ENCODE measurements at regions not wholly inside any gene's neighbourhood (a gene's known extent, or its start where the extent isn't known, plus 50 kb on each side); places are given as distances from the start of the nearest gene placed in this dataset.
"Not testable (repeated sequence)": the region's sequence is repeated elsewhere in the genome, so short reads cannot be mapped to it uniquely, and the experiment has no call there.

DNA sequence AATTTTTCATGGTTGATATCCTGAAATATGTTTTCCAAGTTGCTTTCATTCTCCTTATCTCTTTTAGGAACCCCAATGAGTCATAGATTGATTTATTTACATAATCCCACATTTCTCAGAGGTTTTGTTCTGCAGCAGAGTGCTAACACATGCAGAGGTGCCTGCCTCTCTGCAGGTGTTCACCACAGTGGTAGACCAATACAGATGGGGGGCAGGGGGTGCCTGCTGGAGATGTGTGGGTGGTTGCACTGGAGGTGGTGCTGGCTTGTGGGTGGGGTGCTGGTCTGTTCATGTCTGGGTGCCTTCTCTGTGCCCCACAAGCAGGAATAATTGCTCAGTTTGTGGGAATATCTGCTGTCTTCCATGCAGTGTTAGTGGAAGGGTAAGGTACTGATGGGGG, 131.1 kb downstream of the JRKL start:
- no peak for DNase-seq

DNA sequence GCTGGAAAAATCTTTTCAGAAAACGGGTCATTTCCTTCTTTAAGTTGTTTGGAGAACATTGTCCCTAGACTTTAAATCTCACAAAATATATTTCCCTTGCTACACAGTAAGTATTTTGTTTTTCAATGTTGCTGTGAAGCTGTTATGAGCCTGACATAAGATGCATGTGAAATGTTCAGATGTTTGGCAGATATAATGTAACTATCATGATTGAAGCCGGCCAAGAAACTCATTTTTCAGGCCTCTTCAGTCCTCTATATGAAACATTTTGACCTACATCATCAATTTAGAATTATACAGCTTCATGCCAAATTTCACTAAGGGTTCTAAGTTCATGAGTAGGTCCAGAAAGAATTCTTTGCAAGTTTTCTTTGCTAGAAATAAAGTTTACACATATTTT, 133.8 kb downstream of the JRKL start:
- DNase-seq, result no peak

GRCh38 chr11:96524475-96524874, 134.7 kb downstream of the JRKL start:
- no peak for DNase-seq

DNA sequence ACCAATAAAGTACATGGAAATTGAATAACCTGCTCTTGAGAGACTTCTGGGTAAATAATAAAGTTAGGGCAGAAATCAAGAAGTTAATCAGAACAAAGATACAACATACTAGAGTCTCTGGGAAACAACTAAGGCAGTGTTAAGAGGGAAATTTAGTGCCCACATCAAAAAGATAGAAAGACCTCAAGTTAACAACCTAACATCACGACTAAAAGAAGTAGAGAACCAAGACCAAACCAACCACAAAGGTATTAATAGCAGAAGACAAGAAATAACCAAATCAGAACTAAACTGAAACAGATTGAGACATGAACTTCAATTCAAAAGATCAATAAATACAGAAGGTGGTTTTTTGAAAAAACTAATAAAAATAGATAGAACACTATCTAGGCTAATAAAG, 140.7 kb downstream of the JRKL start:
- no peak for DNase-seq

DNA sequence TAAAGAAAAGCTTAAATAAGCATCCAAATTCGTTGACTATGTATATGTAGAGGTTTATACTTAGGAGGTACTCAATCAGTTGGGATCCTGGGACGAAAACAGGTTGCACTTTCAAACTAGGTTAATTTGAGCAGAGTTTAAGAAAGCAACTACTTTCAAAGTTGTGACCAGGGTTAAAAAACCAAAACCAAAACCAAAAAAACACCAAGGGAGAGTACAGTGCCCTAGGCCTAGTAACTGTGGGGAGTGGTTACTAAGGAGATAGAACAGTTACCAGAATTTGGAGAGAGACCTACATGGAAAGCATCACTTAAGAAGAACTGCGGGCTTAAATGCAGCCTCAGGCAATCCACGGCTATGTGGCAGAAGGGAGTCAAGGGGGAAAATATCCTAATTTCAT, 148.3 kb downstream of the JRKL start:
- DNase-seq, result no peak

- no peak for DNase-seq
Measured at GRCh38 chr11:96538622-96539021, 148.8 kb downstream of the JRKL start.

DNA sequence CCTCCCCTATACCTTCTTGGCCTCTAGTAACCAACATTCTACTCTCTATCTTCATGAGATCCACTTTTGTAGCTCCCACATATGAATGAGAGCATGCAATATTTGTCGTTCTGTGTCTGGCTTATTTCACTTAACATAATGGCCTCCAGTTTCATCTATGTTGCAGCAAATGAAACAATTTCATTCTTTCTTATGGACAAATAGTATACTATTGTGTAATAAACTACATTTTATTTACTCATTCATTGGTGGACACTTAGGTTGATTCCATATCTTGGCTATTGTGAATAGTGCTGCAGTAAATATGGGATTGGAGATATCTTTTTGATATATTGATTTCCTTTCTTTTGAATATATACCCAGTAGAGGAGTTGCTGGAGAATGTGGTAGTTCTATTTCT, 151.1 kb downstream of the JRKL start:
- no peak for DNase-seq

DNA sequence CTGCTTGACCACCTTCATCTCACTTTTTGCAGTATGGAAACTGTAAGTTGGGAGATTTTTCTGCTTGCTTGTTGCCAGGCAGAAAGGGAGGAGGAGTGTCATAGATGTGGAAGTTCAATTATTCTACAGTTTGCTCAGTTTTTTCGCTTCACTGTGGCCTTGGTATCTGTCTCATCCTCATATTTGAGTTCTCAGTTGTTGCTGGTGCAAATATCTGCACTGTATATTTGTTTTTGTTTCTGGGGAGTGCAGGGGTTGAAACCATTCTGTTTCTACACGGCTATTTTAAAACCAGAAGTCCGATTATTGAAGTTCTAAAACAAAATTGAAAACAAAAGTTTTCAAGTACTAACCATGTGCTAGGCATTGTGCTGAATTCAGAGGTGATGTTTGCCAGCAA, 153.4 kb downstream of the JRKL start:
- no peak for DNase-seq

DNA sequence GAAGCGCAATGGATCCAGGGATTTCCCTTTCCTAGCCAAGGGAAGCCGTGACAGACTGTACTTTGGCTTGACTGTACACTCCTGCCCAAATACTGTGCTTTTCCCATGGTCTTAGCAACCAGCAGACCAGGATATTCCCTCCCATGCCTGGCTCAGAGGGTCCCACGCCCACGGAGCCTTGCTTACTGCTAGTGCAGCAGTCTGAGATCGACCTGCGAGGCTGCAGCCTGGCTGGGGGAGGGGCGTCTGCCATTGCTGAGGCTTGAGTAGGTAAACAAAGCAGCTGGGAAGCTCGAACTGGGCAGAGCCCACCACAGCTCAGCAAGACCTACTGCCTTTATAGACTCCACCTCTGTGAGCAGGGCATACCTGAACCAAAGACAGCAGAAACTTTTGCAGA, 155.4 kb downstream of the JRKL start:
- not testable (repeated sequence) for DNase-seq

DNA sequence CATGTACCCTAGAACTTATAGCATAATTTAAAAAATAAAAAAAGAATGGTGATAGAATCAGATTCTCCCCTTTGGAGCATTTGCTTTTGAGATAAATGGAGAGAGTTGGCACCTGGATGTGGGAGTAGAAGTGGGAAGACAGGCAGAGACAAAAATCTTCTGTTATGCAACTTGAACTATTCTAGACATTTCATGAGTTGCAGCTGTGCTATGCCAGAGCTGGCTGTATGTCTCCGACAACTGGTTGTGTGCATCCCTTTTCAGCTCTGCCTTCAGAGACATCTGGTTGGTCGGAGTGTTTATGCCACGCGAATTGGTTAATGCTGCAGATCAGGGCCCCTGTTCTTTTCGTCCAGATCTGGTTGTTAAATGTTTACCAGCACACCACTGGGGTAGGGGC, 161.3 kb downstream of the JRKL start:
- no peak for DNase-seq

- DNase-seq, result no peak
Measured at GRCh38 chr11:96554236-96554820, 164.5 kb downstream of the JRKL start.

DNA sequence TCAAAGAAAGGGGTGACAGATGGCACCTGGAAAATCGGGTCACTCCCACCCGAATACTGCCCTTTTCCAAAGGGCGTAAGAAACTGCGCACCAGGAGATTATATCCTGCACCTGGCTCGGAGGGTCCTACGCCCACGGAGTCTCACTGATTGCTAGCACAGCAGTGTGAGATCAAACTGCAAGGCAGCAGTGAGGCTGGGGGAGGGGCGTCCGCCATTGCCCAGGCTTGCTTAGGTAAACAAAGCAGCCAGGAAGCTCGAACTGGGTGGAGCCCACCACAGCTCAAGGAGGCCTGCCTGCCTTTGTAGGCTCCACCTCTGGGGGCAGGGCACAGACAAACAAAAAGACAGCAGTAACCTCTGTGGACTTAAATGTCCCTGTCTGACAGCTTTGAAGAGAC, 166.0 kb downstream of the JRKL start:
- not testable (repeated sequence) for DNase-seq

GRCh38 chr11:96560727-96561126, 170.9 kb downstream of the JRKL start:
- not testable (repeated sequence) for DNase-seq

- DNase-seq, result no peak
Measured at GRCh38 chr11:96567176-96567575, 177.4 kb downstream of the JRKL start.

DNA sequence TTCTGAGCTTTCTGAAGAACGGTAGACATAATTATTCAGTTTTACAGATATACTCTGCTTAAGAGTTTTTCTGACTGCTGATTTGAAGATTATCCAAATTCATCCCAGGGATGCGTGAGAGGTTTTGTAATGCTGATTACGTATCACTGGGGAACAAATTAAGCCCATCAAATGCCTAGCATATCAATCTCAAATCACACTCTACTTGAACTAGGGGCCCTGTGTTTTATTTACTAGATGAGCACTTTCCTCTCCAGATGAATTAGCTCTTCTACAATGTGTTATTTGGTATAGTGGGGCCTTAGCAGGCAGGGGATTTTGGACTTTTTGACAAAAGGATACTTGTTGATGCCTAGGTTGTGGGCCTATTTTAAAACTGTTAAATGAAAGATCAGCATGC, 177.9 kb downstream of the JRKL start:
- no peak for DNase-seq

DNA sequence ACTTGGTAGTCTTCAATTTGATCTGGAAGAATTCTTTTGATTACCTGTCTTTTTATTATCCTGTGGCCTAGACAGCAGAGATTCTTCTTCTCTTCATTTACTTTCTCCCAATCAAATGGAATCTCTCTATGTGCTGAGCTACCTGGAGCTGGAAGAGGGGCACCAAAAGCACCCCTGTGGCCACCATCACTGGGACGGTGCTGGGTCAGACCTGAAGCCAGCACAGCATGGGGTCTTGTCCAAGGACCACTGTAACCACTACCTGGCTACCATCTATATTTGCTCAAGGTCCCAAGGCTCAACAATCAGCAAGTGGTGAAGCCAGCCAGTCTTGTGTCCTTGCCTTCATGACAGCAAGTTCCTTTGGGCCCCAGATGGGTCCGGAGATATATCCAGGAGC, 186.6 kb downstream of the JRKL start:
- DNase-seq, result no peak

- no peak for DNase-seq
Measured at GRCh38 chr11:96578379-96578778, 188.6 kb downstream of the JRKL start.

DNA sequence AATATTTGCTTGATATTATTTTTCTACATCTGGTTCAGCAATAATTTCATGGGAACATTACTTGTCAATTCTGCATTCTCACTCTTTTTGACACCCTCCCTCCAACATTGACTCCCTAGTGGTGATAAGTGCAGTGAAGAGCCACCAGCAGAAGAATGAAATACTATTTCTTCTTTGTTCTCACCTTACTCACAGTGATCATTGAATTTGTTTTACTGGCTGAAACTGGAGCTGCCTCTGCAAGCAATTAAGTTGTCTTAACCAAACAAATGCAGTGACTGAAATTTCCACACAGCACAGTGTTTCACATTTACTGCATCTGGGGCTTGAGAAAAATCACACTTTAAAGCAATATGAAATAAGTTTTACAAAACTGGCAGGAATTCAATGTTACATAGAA, 189.8 kb downstream of the JRKL start:
- no peak for DNase-seq

DNA sequence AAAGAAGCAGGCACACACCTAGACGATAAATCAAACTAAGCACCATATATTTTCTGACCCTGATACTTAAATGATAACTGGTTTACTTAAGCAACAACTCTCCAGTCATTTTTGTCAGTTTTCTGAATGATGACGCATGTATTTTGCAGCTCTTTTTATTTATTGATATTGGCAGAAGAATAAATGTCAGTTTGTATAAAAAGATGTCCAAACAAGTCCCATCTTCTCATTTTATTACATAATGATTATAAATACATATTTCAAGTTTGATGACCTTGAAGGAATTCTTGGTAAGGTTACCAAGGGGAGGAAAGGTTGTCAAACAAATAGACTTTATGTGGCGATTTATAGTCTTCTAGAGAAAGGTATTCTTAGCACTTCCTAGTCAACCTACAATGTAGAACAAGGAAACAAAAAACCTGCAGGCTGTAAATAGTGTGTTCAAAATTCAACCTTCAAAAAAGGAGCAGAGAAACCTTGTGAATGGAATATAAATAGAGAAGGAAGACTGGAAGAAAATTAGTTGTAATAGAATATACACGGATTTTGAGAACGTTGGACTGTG, 190.7 kb downstream of the JRKL start:
- no peak for DNase-seq

GRCh38 chr11:96585944-96586880, 196.4 kb downstream of the JRKL start:
- DNase-seq, result not testable (repeated sequence)

GRCh38 chr11:96588793-96589192, 199.0 kb downstream of the JRKL start:
- not testable (repeated sequence) for DNase-seq

DNA sequence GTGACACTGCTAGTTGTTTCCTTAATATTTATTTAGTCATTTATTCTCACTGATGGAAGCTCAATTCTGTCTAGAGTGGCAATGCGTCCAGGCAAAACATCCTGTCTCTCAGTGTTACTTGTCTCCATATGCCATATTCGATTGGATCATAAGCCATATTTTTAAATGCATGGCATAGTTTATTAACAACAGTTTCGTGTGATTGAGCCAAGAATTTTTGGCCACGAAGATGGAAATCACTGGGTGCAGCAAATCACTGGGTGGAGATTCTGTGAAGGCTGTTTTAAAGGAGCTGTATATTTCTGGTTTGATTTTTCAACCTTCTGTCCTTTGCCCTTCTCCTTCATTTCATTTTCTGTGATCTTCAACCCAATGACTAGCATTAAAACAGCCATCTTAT, 205.2 kb downstream of the JRKL start:
- no peak for DNase-seq

GRCh38 chr11:96607864-96608558, 218.2 kb downstream of the JRKL start:
- no peak for DNase-seq

DNA sequence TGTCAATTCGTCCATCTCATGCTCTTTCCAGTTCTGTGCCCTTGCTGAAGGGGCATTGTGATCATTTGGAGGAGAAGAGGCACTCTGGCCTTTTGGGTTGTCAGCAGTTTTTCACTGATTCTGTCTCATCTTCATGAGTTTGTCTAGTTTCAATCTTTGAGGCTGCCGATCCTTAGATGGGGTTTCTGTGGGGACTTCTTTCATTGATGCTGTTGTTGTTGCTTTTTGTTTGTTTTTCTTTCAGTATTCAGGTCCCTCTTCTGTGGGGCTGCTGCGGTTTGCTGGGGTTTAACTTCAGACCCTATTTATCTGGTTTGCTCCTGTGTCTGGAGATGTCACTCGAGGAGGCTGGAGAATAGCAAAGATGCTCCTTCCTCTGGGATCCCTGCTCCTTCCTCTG, 224.3 kb downstream of the JRKL start:
- DNase-seq, result no peak
